HG03442 (cell line): ENCODE measurements at regions not wholly inside any gene's neighbourhood (a gene's known extent, or its start where the extent isn't known, plus 50 kb on each side); places are given as distances from the start of the nearest gene placed in this dataset.
"Not testable (repeated sequence)": the region's sequence is repeated elsewhere in the genome, so short reads cannot be mapped to it uniquely, and the experiment has no call there.

ENCODE experiments used
- ATAC-seq: cut with Tn5 transposase; IDR thresholded peaks from one replicate; pipeline ENCODE4 v1.9.1; 2021; ENCODE audit warnings: mild to moderate bottlenecking, moderate library complexity; ENCODE audit not compliant: unreplicated experiment

DNA sequence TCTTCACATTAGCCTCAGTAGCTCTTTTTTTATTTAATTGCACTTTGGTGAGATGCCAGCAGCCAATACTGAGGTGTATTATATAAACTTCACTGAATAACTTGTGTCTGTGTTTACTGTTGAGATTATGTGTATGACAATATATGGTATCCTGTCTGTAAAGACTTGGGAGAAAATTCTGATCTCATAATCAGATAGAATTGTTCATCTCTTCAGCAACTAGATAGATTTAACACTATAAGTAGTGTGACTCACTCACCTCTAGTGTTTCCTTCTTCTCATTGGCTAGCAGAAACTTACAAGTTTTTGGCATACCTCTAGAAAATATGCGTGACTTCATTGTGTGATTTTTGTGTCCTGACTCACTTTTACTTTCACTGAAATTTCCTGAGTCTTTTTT lies 67.6 kb upstream of the TGFBR2 start:
- ATAC-seq, result no peak

DNA sequence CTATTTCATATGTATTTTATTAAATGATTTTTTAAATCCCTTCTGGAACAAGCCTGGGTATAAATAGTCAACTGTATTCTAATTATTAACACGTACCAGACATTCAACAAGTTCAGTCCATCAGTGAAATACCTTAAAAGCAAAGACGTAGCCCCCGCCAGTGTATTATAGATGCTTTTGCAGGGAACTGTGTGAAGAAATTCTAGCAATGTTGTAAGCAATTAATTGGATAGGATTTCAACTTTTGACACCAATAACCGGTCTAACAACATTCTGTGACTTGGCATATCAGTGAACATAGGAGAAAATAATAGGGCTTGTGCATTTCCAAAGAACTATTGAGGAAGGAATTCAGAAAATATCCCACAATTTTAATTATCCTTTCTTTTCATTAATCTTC lies 67.2 kb upstream of the TGFBR2 start:
- ATAC-seq, result no peak

DNA sequence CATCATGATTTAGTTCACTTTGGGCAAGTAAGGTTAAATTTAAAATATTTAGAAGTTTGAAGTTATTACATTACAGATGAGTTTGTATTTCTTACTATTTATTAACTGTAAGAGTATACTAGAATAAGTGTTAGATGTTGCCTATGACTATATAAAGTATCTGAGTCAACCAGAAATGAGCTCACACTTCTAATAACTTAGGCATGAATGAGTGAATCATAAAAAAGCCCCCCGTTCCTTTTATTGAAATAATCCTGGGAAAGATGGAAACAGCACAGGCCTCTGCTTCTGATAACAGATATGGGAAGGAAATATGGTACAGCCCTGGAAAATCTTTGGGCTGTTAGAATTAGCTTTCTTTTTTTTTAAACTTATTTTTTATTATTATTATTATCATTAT lies 66.6 kb upstream of the TGFBR2 start:
- ATAC-seq, result no peak

DNA sequence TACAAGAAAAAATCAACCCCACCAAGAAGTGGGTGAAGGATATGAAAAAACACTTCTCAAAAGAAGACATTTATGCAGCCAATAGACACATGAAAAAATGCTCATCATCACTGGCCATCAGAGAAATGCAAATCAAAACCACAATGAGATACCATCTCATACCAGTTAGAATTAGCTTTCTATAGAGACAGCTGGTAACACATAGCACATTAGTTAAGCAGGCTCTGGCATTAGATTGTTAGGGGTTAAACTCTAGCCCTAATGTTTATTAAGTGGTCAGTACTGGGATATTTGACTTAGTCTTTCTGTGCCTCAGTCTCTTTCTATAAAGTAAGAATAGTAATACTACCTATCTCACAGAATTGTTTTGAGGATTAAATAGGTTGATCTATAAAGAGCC lies 65.2 kb upstream of the TGFBR2 start:
- ATAC-seq, result not testable (repeated sequence)

DNA sequence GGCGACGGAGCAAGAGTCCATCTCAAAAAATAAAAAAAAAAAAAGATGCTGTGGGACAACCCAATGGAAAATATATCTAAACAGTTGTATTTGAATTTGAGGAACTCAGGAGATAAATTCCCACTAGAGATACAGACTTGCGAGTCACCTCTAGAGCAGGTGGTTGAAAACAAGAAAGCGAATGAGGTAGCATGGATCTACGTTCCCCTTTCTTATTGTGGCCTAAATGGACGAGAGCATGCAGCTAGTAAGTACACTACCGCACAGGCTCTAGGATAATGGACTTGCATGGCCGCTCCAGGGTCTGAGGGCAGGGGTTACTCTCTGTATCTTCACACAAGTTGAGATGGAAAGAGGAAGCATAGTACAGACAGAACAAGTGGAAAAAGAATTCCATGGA lies 63.5 kb upstream of the TGFBR2 start:
- no peak for ATAC-seq

DNA sequence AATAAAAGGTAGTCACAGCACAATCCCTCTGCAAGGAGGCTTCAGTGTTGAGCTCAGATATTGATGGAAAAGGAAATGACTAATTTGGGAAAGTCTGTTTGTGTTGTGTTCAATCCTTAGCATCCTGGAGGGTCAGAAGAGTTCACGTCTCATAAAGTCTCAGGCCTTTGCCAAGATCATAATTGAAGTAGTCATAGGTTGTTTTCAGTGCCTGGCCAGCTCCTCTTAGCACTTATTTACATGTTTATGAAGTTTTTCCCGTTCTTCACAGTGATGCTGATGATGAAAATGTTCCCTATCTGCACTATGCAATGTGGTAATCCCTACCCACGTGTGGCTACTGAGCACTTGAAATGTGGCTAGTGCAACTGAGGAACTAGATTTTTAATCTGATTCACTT lies 61.6 kb upstream of the TGFBR2 start:
- no peak for ATAC-seq

DNA sequence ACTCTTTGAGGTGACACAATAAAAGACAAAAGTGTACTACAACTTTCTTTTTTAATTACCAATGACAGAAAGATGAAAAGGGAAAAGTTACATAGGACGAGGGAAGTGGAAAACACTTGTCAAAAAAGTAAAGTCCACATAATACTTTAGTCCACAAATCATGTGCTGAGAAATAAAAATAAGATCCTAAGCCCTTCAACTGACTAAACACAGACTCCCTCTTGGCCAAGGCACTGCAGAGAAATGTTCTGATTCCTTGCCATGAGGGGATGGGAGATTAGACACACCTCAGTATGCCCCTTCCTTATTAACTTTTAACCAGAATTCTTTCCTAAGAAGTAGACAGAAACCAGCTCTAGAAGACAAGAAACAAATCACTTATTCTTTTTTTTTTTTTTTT lies 59.5 kb upstream of the TGFBR2 start:
- no peak for ATAC-seq

DNA sequence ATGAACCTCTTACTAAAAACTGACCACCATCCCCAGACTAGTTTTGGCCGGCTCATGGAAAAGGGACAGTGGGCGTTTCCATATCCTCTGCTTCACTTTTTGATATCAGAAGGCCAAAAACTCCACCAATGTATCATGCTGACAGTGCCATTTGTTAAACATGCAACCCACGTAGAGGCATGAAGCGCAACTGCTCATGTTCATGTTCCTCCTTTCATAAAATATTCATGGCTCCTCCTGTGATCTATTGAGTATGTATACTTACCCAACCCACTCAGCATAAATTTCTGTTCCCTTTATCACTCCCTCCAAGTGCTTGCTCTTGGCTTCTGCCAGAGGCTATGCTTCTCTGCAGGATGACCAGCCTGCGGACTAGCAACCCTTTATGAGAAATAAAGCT lies 58.7 kb upstream of the TGFBR2 start:
- no peak for ATAC-seq

DNA sequence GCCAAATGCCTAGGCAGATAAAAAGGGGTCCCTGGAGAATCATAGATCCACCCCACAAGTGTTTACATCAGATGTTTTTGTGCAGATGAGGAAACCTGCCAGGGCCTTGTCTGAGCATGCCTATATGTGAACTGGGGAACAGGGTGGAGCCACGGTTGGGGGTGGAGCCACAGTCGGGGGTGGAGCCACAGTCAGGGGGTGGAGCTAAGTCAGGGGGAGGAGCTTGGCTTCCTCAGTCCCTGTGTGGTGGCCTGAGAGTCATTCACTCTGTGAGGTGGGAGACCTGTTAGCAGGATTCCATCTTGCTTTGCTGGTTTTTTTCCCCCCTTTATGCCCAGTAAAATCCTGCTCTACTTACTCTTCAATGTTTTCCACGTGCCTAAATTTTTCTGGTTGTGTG lies 57.8 kb upstream of the TGFBR2 start:
- ATAC-seq, result no peak

DNA sequence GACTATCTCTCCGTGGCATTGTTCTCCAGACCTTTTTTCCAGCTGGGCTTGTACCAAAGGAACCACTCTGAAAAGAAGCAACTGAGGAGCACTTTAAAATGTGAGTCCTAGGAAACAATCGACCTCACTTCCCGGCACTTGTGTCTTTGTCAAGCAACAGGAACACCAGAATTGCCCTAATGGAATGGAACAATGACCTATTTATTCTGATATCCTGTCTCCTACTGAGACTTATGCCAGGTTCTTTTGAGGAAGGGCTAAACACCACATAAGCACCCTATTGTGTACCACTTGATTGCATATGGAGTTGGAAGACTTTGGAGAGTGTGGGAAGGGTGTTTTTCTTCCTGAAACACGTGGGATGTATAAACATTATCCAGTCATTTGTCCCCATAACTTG lies 56.8 kb upstream of the TGFBR2 start:
- no peak for ATAC-seq

DNA sequence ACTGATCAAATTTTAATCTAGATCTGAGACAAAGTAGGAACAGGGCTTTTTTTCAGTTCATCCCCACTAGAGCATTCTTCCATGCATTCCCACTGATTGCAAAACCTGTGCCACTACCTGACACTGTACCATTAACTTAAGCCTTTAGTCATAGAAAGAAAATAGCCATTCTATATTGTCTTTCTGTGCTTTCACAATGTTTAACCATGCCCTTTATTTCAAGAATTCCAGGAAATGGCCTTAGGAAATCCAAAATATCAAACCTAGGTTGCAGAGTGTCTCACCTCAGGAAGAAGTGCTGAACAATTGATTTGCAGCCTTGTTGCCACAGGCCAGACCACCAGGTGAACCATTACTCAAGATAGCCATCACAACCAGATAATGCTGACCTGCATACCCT lies 56.2 kb upstream of the TGFBR2 start:
- ATAC-seq, result no peak

DNA sequence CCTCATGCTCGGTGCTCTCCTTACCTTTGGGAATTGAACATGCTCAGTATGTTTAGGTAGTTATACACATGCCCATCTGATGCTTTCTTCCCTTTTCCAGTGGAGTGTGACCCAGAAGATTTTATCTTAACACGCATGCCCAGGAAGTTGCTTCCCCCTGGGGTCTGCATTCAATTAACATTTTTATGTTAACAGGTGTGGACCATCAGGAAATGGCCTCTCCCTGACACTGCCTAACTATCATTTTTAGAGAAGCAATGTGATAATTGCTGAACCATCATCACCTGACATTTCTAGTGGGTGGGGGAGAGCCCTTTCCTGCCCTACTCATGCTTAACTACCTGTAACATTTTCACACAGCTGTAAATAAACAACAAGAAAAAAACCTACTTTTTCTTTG lies 55.1 kb upstream of the TGFBR2 start:
- ATAC-seq, result no peak

DNA sequence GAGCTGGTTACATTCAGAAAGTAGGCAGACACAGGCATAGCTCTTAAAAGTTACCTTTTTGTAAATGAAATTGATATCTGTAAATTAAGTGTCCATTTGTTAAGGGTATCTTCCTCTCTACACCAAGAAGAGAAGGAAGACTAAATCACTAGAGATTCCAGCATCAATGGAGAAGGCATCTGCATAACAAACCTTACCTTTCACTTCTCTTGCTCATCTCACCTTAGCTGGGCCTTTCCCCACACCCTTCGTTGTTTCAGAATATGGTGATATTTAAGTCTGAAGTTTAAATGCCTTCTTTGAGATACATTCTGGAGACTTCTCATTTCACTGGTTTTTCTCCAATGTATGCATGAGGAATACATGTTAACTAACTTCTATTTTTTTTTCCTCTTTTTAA lies 54.5 kb upstream of the TGFBR2 start:
- ATAC-seq, result no peak

DNA sequence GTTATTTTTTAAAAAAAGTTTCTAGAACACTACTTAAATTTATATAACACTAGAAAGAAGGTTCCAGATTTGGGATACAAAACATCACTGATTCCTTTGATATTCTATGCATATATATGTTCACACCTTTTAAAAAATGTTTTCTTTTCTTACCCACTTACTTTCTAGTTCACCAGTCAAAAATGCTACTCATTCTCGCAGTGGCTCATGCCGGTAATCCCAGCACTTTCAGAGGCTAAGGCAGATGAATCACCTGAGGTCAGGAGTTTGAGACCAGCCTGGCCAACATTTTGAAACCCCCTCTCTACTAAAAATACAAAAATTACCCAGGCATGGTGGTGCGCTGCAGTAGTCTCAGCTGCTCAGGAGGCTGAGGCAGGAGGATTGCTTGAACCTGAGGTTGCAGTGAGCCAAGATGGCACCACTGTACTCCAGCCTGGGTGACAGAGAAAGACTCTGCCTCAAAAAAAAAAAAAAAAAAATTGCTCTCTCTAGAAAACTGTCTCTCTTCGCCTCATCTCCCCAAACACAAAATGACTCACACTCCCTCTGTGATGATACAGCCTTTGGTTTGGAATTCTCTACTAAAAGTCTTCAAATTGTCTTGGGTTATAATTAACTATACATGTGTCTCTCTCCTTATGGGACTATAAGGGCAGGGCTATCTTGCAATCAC lies 52.6 kb upstream of the TGFBR2 start:
- no peak for ATAC-seq

DNA sequence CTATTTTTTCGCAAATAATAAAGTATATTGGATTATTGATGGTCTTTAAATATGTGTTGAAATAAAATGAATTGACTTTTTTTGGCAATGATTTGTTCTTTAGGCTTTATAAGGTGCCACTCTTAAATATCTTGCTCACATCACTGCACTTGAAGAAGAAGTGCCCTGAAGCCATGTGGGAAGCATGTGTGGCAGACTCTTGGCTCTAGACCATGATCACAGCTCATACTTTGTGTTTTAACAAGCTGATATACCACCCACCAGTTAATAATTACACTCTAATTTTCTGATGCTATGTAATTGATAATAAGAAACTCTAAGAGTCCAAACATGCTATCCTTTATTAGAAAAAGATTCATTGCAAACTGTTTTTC lies 52.1 kb upstream of the TGFBR2 start:
- no peak for ATAC-seq

DNA sequence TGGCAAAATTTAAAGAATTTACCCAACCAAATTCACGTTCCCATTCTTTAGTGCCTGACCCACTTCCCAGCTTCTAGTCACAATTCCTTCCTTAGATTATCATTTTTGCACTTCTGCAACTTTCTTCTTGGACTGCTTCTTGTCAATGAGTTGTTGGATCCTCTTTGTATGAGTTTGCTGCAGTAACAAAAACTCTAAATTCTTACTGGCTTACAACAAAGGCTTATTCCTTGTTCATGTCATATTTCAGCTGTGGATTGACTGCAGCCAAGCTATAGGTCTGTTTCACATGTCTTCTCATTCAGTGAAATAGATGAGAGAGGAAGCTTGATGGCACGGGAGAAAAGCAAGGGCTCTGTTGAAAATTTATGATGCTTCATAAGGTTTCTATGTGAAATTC lies 50.4 kb upstream of the TGFBR2 start:
- ATAC-seq, result no peak
